HG03571 (cell line): ENCODE measurements at regions not wholly inside any gene's neighbourhood (a gene's known extent, or its start where the extent isn't known, plus 50 kb on each side); places are given as distances from the start of the nearest gene placed in this dataset.
"Not testable (repeated sequence)": the region's sequence is repeated elsewhere in the genome, so short reads cannot be mapped to it uniquely, and the experiment has no call there.

ENCODE experiments used
- ATAC-seq: cut with Tn5 transposase; IDR thresholded peaks from one replicate; pipeline ENCODE4 v1.9.1; 2021; ENCODE audit not compliant: unreplicated experiment

DNA sequence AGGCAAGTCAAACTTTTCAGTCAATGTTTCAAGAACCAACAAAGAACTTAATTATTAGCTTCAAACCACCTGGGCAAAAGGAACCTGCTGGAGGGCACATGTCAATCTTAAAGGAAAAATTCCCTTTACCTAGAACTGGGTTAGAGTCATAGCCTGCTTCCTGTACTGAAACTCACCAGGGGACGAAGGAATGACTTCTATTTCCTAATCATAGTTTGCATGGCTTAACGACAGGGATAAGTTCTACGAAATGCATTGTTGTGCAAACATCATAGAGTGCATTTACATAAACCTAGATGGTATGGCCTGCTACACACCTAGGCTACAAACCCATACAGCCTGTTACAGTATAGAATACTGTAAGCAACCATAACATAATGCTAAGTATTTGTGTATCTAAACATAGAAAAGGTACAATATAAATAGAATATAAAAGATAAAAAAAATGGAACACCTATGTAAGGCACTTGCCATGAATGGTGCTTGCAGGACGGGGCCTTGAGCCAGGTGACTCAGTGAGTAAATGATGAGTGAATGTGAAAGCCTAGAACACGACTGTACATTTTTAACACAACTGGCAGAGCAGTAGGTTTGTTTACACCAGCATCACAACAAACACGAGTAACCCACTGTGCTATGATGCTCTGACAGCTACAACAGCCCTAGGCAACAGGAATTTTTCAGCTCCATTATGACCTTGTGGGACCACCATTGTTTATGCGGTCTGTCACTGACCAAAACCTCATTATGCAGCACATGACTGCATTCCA, 234.9 kb upstream of the CAND1 start:
- no peak for ATAC-seq

DNA sequence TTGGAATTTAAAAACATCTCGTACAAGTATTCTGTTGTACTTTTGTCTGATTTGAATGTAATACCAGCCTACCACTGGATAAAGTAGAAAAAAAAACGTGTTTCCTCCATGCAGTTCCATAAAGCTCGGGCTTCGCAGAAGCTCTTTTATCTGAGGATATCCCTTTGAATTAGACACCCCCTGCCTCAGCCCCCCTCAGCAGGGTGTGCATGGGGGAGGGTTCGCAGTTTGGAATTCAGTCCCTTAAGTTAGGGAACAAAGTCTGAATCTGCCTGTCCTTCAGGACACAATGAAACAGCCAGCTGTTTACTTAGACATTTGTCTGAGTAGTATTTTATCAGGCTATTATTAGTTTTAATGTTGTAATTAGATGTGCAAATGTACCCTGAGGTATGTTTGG, 234.0 kb upstream of the CAND1 start:
- ATAC-seq = no peak

DNA sequence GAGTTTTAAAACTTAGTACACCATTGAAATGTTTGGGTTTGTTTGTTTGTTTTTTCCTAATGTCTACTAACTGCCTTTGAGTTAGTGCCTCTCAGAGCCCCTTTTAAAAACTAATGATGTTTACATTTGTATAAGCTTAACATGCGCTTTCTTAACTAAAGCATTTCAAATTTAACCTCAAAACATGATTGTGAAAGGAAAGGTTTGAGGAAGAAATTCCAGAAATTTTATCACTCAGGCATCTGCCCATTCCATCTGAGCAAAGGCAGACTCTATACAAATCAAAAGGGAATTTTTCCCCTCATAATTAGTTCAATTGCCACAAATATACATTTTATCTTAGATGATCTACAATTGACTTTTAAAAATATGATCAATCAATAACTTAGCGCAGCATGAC, 230.7 kb upstream of the CAND1 start:
- no peak for ATAC-seq

DNA sequence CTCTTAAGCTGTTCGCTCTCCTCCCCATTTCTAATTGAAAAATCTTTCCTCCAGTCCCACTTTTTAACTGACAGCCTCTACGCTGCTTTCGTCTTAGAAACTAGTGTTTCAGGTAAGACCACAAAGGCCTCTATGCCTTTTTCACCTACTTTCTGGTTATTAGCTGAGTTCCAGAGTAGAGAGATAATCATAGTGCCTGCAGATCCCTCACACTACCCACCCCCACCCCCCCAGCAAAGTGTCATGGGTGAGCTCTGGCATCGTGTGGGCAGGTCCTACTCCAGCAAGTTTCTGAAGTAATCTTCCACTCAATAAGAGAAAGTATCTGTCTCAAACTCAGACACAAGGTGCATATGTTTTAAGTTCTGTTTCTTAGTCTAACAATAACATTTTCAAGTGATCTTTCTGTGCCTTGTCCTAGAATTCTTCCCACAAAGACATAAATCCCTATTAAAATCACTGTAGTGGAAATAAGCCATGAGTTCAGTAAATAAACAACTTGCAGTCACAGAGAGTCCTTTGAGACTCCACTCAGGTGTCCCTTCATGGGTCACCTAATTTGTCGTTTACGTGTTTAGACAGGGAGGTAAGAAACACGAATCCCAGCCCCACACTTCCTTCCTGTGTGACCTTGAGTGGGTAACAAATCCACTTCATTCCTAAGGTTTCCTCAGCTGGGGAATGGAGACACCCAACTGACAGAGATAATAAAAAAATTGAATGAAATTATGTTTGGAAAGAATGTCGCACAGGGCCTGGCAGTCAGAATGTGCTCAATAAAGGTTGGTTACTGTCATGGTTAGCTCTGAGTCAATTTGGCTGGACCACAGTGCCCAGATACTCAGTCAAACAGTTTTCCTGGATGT, 228.9 kb upstream of the CAND1 start:
- no peak for ATAC-seq

- no peak for ATAC-seq
Measured at GRCh38 chr12:67040861-67041137, 228.4 kb upstream of the CAND1 start.

DNA sequence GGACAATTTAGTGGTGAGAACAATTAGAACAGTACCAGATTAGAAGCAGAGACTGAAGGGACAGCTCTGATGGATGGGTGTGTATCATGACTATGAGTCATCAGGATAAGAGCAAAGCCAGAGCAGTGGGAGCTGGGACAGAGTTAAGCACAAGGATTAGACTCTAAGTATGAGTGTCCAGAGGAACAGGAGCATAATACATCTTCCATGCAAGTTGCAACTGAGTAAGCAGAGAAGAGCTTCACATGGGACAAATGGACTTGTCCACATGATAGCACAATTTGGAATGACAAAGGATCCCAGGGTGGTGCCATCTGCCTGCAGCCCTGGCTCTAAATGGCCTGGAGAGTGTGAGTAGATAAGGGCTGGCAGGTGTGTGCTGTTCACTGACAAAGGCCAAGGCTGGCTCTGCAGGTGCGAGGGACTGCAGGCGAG, 226.4 kb upstream of the CAND1 start:
- ATAC-seq = no peak

GRCh38 chr12:67043771-67044170, 225.4 kb upstream of the CAND1 start:
- no peak for ATAC-seq

DNA sequence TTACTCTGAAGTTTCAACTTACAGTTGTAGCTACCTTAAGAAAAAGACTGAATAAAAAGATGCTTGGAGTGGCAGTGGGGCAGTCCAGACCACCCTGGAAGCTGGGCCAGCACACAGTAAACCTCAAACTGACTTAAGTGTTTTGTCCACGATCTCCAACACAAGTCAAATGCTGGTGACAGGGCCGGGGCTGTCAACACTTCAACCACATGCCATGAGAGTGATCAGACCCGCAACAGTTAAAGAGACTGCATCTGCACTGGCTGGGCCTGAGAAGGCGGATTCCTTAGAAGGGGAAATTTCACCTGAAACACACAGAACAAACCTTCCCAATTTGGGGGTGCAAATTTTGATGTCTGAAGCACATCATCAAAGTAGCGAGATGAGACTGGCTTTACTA, 223.5 kb upstream of the CAND1 start:
- no peak for ATAC-seq

DNA sequence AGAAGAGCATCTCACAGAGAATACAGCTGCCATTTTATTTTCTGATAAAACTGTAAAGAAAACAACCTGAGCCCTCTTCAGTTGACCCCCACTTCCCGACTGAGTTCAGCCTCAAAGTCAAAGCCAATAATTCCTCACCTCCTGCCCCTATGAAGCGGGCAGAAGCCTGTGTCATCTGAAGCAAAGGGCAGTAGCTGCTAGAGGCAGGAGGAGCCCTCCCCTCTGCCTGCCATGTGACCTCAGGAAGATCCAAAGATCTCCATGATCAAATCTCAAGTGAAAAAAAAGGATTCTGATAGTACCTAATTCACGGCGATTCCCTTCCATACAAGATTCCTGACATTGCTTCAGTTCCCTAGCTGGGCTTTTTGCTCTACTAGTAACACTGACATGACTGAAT, 223.1 kb upstream of the CAND1 start:
- no peak for ATAC-seq

GRCh38 chr12:67047634-67048033, 221.5 kb upstream of the CAND1 start:
- no peak for ATAC-seq

DNA sequence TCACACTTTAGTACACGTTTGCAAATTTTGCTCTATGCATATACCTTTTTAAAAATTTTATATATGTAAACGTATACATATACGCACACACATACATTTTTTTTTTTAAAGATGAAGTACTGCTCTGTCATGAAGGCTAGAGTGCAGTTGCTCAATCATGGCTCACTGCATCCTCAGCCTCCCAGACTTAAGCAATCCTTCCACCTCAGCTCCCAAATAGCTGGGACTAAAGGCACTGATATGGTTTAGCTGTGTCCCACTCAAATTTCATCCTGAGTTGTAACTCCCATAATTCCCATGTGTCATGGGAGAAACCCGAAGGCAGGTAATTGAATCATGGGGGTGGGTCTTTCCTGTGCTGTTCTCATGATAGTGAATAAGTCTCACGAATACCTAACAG, 220.8 kb upstream of the CAND1 start:
- no peak for ATAC-seq

- not testable (repeated sequence) for ATAC-seq
Measured at GRCh38 chr12:67049199-67049598, 220.0 kb upstream of the CAND1 start.

DNA sequence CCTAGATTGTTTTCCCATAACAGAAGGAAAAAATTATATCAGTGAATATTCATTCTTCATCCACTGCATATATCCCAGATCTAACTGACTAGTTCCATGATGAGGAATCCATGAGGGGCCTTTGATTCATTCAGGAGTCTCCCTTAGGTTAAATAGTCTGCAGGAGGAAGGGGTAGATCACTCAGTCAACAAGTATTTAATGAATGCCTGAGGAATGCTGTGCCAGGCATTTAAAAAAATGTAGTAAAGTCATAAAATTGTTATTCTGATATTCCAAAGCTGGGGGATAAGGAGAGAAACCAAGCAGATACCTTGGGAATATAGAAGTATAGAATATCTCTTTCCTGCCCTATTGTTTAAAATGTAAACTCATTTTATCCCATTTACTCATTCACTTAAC, 216.2 kb upstream of the CAND1 start:
- no peak for ATAC-seq

GRCh38 chr12:67056329-67056728, 212.8 kb upstream of the CAND1 start:
- ATAC-seq = no peak

GRCh38 chr12:67057072-67057471, 212.1 kb upstream of the CAND1 start:
- ATAC-seq = no peak

- ATAC-seq = no peak
Measured at GRCh38 chr12:67062193-67062592, 207.0 kb upstream of the CAND1 start.

DNA sequence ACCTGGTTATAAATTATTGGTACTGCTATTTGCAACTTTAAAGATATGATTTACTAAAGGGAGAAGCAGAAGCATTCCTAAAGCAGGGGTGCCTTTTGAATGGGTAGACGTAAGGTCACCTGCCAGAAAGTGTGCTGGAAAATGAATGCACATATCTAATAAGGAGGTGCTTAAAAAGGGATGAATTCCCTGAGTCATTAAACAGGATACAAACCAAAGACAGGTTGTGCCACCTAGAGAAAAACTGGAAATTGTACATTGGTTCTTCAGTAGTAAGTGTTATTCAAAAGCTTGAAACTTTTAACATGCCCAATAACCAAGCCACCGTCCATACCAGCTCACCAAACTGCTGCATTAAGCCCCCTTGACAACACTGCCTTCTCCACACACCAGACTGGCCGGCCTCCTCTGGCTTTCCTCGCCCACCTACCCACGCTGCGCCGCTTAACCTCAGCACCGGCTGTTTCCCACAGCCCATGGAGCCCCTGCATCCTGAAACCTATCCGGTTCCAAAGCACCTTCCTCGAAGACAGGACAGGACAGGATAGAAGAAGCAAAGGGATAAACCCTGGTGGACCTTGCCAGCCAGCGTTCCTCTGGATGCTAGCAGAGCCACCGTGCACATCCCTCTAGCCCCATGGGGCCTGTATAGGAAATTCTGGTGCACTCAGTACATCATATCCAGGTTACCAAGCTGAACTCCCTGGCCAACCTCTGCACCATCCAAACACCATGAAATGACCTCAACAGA, 201.5 kb upstream of the CAND1 start:
- no peak for ATAC-seq

GRCh38 chr12:67068204-67068731, 200.9 kb upstream of the CAND1 start:
- no peak for ATAC-seq

DNA sequence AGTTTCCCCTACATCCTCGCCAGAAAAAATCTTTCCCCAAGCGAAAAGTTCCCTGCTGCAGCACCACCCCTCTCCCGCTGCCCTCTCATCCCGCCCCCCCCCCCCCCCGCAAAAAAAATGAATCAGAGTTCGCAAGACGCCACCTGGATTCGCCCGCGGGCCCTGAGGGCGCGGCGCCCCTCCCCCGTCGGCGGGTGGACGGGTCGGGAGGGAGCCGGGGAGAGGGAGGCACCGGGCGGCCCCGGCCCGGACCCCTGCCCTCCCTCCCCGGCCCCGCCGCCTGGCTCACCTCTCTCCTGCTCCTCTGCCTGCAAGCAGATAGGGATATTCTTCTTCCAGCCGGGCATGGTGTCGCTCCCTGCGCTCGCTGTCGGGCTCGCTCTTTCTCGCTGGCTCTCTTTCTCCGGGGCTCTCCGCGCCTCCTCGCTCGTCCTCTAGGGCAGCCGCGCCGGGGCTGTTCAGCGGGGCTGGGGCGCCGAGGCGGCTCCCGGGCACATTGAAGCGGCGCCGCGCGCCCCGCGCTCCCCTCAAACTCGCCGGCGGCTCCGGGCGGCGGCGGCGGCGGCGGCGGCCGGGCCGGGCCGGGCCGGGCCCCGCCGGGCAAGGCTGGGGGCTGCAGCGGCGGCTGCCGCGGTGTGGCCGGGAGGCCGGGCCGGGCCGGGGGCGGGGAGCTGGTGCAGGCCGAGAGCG, 200.3 kb upstream of the CAND1 start:
- peak; percentile 47 for ATAC-seq

GRCh38 chr12:67069451-67070306, 199.5 kb upstream of the CAND1 start:
- ATAC-seq = peak; percentile 70
